ENCODE measurements at regions not wholly inside any gene's neighbourhood (a gene's known extent, or its start where the extent isn't known, plus 50 kb on each side); places are given as distances from the start of the nearest gene placed in this dataset.
"Not testable (repeated sequence)": the region's sequence is repeated elsewhere in the genome, so short reads cannot be mapped to it uniquely, and the experiment has no call there.

DNA sequence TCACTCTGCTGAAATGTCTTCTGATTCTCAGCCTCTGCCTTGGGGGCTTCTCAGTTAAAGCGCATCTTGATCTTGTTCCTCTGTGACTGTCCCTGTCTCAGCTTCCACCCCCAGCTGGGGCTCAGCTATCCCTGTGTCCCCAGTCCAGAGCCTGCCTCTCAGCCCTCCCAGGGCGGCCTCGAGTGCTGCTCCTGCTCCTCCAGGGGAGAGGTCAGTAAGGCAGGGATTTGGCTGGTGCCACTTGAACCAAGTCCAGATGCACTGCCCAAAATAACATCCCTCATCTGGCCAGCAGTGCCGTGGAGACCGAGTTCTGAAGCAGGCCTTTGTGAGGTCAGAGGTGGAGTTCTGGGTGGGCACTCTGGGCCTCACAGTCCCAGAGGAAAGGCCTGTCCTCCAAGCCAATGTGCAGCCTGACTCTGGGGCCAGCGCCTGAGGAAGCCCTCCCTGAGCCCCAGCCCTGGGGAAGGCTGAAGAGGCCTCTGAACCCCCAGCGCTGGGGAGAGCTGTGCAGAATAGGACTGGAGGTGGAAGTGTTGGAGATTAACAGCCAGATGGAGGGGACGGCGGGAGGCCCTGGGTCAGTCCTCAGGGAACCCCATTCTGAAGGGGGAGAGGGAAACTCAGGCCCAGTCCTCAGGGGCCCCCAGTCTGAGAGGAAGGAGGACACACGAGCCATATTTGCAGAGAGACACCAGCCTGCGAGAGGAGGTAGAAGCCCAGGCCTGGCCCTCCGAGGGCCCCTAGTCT, 943.7 kb downstream of the SPATA31A6 start:
- not testable (repeated sequence) for TF ChIP-seq SMC3 (IDR thresholded peaks at IDR 0.05; ENCODE audit: low read depth, low read length); POLR2A (IDR thresholded peaks at IDR 0.05; ENCODE audit: low read depth, low read length); FOS (IDR thresholded peaks at IDR 0.05; ENCODE audit: low read depth, low read length); CEBPB (IDR thresholded peaks at IDR 0.05; ENCODE audit: low read depth, low read length); RFX5 (IDR thresholded peaks at IDR 0.05; ENCODE audit: low read depth, low read length); NFE2L2 (IDR thresholded peaks at IDR 0.05; ENCODE audit: low read depth, low read length); MXI1 (IDR thresholded peaks at IDR 0.05; ENCODE audit: borderline replicate concordance, low read depth, low read length)
- TF ChIP-seq, protein P1, sequence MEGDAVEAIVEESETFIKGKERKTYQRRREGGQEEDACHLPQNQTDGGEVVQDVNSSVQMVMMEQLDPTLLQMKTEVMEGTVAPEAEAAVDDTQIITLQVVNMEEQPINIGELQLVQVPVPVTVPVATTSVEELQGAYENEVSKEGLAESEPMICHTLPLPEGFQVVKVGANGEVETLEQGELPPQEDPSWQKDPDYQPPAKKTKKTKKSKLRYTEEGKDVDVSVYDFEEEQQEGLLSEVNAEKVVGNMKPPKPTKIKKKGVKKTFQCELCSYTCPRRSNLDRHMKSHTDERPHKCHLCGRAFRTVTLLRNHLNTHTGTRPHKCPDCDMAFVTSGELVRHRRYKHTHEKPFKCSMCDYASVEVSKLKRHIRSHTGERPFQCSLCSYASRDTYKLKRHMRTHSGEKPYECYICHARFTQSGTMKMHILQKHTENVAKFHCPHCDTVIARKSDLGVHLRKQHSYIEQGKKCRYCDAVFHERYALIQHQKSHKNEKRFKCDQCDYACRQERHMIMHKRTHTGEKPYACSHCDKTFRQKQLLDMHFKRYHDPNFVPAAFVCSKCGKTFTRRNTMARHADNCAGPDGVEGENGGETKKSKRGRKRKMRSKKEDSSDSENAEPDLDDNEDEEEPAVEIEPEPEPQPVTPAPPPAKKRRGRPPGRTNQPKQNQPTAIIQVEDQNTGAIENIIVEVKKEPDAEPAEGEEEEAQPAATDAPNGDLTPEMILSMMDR (conservative IDR thresholded peaks at IDR 0.05; ENCODE audit: low read depth, low read length) = not testable (repeated sequence)
- TF ChIP-seq, protein P2, sequence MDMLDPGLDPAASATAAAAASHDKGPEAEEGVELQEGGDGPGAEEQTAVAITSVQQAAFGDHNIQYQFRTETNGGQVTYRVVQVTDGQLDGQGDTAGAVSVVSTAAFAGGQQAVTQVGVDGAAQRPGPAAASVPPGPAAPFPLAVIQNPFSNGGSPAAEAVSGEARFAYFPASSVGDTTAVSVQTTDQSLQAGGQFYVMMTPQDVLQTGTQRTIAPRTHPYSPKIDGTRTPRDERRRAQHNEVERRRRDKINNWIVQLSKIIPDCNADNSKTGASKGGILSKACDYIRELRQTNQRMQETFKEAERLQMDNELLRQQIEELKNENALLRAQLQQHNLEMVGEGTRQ (IDR thresholded peaks at IDR 0.05; ENCODE audit: low read depth, low read length) = not testable (repeated sequence)
- TF ChIP-seq, protein P3, sequence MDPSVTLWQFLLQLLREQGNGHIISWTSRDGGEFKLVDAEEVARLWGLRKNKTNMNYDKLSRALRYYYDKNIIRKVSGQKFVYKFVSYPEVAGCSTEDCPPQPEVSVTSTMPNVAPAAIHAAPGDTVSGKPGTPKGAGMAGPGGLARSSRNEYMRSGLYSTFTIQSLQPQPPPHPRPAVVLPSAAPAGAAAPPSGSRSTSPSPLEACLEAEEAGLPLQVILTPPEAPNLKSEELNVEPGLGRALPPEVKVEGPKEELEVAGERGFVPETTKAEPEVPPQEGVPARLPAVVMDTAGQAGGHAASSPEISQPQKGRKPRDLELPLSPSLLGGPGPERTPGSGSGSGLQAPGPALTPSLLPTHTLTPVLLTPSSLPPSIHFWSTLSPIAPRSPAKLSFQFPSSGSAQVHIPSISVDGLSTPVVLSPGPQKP (IDR thresholded peaks at IDR 0.05; ENCODE audit: borderline replicate concordance, low read depth, low read length) = not testable (repeated sequence)
